ENCODE measurements at regions not wholly inside any gene's neighbourhood (a gene's known extent, or its start where the extent isn't known, plus 50 kb on each side); places are given as distances from the start of the nearest gene placed in this dataset.
"Not testable (repeated sequence)": the region's sequence is repeated elsewhere in the genome, so short reads cannot be mapped to it uniquely, and the experiment has no call there.

DNA sequence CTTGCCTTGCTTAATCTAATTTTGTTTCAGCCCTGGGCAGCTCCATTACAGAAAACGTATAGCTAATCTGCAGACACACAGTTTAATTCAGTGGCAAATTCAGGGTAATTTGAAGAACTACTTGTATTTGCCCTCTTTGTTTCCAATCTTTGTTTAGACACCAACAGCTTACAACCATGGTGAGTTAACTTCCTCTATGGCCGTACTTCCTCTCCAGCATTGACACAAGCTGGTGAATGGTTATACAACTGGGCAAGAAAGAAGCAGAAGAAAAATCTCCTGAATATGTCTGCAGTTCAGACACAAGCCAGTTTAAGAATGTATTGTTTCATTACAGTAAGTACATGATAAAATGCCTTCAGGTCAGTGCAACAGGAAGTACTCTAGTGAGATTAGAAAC, 51.9 kb upstream of the CSNK1E start:
- H3K23me2 ChIP-seq (ENCODE audit: low read depth, low read length); H2BK20ac ChIP-seq (ENCODE audit: low read length); H2BK15ac ChIP-seq (ENCODE audit: low read length); H3K36me3 ChIP-seq (ENCODE audit: control insufficient read depth in 2 of 4, insufficient read depth in 4 of 4, low read length in 3 of 4); H3K4me2 ChIP-seq (ENCODE audit: insufficient read depth in 1 of 2, low read depth in 2 of 2, low read length in 2 of 2); H3K9me3 ChIP-seq (ENCODE audit: insufficient read depth in 2 of 2, low read depth in 1 of 2, low read length in 1 of 2); H2BK120ac ChIP-seq (replicated peaks; ENCODE audit: low read depth, low read length); H2AK5ac ChIP-seq (ENCODE audit: low read depth, low read length); H4K91ac ChIP-seq (replicated peaks; ENCODE audit: insufficient read length, low read length); H3K18ac ChIP-seq (ENCODE audit: extremely low read depth, low read length); H3K4me1 ChIP-seq (replicated peaks in 1 of 4; ENCODE audit: control insufficient read depth in 3 of 4, insufficient read depth in 4 of 4, low read length in 3 of 4); H3K27me3 ChIP-seq (replicated peaks in 1 of 4; ENCODE audit: control insufficient read depth in 3 of 4, extremely low read depth in 1 of 4, insufficient read depth in 3 of 4, low read length in 3 of 4); POLR2A ChIA-PET (ENCODE audit: partially characterized antibody); H3K4me3 ChIP-seq (ENCODE audit: extremely low read depth in 1 of 4, insufficient read depth in 2 of 4, low read depth in 3 of 4, low read length in 4 of 4); H3K56ac ChIP-seq (replicated peaks; ENCODE audit: insufficient read length, low read depth, low read length); H4K5ac ChIP-seq (ENCODE audit: insufficient read length, low read depth, low read length); H3K27ac ChIP-seq (ENCODE audit: low read depth, low read length); H4K8ac ChIP-seq (ENCODE audit: extremely low read depth, insufficient read depth, low read length); FAIRE-seq; H3K9ac ChIP-seq (replicated peaks in 1 of 4; ENCODE audit: extremely low read depth in 1 of 4, low read depth in 3 of 4, low read length in 3 of 4); H2BK5ac ChIP-seq (ENCODE audit: low read depth, low read length); H3K79me2 ChIP-seq (ENCODE audit: control insufficient read depth in 1 of 2, insufficient read depth in 2 of 2, low read length in 2 of 2); H2AFZ ChIP-seq (ENCODE audit: low read length); H3K79me1 ChIP-seq (ENCODE audit: low read depth, low read length); H3K4ac ChIP-seq (replicated peaks; ENCODE audit: insufficient read length, low read depth, low read length); DNase-seq (ENCODE audit: low read depth in 1 of 2, low spot score in 2 of 2); H2BK12ac ChIP-seq (ENCODE audit: low read depth, low read length); H3K14ac ChIP-seq (ENCODE audit: insufficient read length); H4K20me1 ChIP-seq (replicated peaks in 1 of 2; ENCODE audit: control insufficient read depth in 1 of 2, insufficient read depth in 2 of 2, low read length in 2 of 2); H3K23ac ChIP-seq (ENCODE audit: insufficient read length): not testable (repeated sequence)
- WGBS, 2 experiments (ENCODE audit: extremely low coverage in 1 of 2, insufficient coverage in 1 of 2, insufficient read length in 1 of 2, insufficient replicate concordance in 2 of 2, low coverage in 1 of 2, low lambda C conversion rate in 2 of 2, missing lambda C conversion rate in 1 of 2): 82% methylated on average over 1 of the region's 2 CpGs; no CpG with 5 or more reads in 1 of the 2 experiments
- CTCF ChIA-PET (ENCODE audit: partially characterized antibody): interaction anchor here (0.6 kb wide), 1 partner anchor 111 kb away, joined by 4 read pairs; no protein-coding TSS in a partner anchor

Data from H1 (cell line).